Mesenchymal stem cell (in vitro differentiated cells and primary cell): ENCODE measurements at regions not wholly inside any gene's neighbourhood (a gene's known extent, or its start where the extent isn't known, plus 50 kb on each side); places are given as distances from the start of the nearest gene placed in this dataset.

Experiments
- DNase-seq: peaks from one replicate; pipeline ENCODE4 v3.0.0-alpha.2; 2013
- H2AFZ ChIP-seq: one replicate; pipeline ENCODE4 v1.6.1; 2013; ENCODE audit warnings: low read depth, mild to moderate bottlenecking, control low read depth, inconsistent platforms, low read length, moderate library complexity
- H2AK5ac ChIP-seq: 2 replicates; pipeline ENCODE4 v1.6.1; 2013; ENCODE audit warnings: low read length, moderate library complexity, mild to moderate bottlenecking, inconsistent platforms; ENCODE audit not compliant: severe bottlenecking
- H2BK120ac ChIP-seq: one replicate; pipeline ENCODE4 v1.6.1; 2013; ENCODE audit warnings: low read depth, mild to moderate bottlenecking, inconsistent platforms, low read length, moderate library complexity
- H2BK12ac ChIP-seq, 2 experiments: one replicate each; pipeline ENCODE4 v1.6.1; 2013; ENCODE audit warnings: inconsistent platforms in 2 of 2, low read length in 2 of 2, mild to moderate bottlenecking in 2 of 2, moderate library complexity in 2 of 2, control low read depth in 1 of 2
- H2BK15ac ChIP-seq: one replicate; pipeline ENCODE4 v1.6.1; 2013; ENCODE audit warnings: mild to moderate bottlenecking, low read depth, inconsistent platforms; ENCODE audit not compliant: poor library complexity, severe bottlenecking
- H2BK5ac ChIP-seq: 2 replicates; pipeline ENCODE4 v1.6.1; 2013; ENCODE audit warnings: low read depth, mild to moderate bottlenecking, low read length, control low read depth, inconsistent platforms; ENCODE audit not compliant: poor library complexity, severe bottlenecking
- H3K14ac ChIP-seq, 2 experiments: one replicate each; pipeline ENCODE4 v1.6.1; 2013; ENCODE audit warnings: inconsistent platforms in 2 of 2, low read length in 2 of 2, control low read depth in 1 of 2, mild to moderate bottlenecking in 1 of 2, moderate library complexity in 1 of 2
- H3K18ac ChIP-seq, 2 experiments: one replicate each; pipeline ENCODE4 v1.6.1; 2013; ENCODE audit warnings: inconsistent platforms in 2 of 2, low read length in 2 of 2, control low read depth in 1 of 2, low read depth in 1 of 2, mild to moderate bottlenecking in 1 of 2
- H3K23ac ChIP-seq, 2 experiments: one replicate each; pipeline ENCODE4 v1.6.1; 2013; ENCODE audit warnings: inconsistent platforms in 2 of 2, low read length in 2 of 2, mild to moderate bottlenecking in 2 of 2, moderate library complexity in 2 of 2, control low read depth in 1 of 2
- H3K27ac ChIP-seq: 2 replicates; pipeline ENCODE4 v1.5.1; 2013; ENCODE audit warnings: mild to moderate bottlenecking, moderate library complexity, low read length, control low read depth, inconsistent platforms; ENCODE audit not compliant: poor library complexity, severe bottlenecking
- H3K27me3 ChIP-seq, 2 experiments: 2 replicates each; pipeline versions ENCODE4 v1.6.1 to v1.7.0; 2013; ENCODE audit warnings: low read length in 2 of 2, mild to moderate bottlenecking in 2 of 2, moderate library complexity in 2 of 2, control low read depth in 1 of 2, inconsistent platforms in 1 of 2; ENCODE audit not compliant: control insufficient read depth in 1 of 2, insufficient read depth in 1 of 2
- H3K36me3 ChIP-seq, 2 experiments: 2 replicates each; pipeline versions ENCODE4 v1.6.1 to v1.7.0; 2013; ENCODE audit warnings: low read length in 2 of 2, control low read depth in 1 of 2, inconsistent platforms in 1 of 2, low read depth in 1 of 2, mild to moderate bottlenecking in 1 of 2; ENCODE audit not compliant: insufficient read depth in 2 of 2, control insufficient read depth in 1 of 2
- H3K4ac ChIP-seq, 2 experiments: one replicate each; pipeline ENCODE4 v1.6.1; 2013; ENCODE audit warnings: inconsistent platforms in 2 of 2, low read length in 2 of 2, mild to moderate bottlenecking in 2 of 2, moderate library complexity in 2 of 2, control low read depth in 1 of 2, low read depth in 1 of 2
- H3K4me1 ChIP-seq: 2 replicates; pipeline ENCODE4 v1.6.1; 2013; ENCODE audit warnings: low read depth, low read length, control low read depth; ENCODE audit not compliant: control insufficient read depth, insufficient read depth
- H3K4me2 ChIP-seq: 2 replicates; pipeline ENCODE4 v1.6.1; 2013; ENCODE audit warnings: low read length, mild to moderate bottlenecking, inconsistent platforms; ENCODE audit not compliant: poor library complexity, severe bottlenecking
- H3K4me3 ChIP-seq, 2 experiments: 2 replicates each; pipeline versions ENCODE4 v1.5.1 to v1.7.0; 2013; ENCODE audit warnings: low read length in 2 of 2, mild to moderate bottlenecking in 2 of 2, control low read depth in 1 of 2, low read depth in 1 of 2; ENCODE audit not compliant: insufficient read depth in 1 of 2
- H3K79me1 ChIP-seq: replicated peaks from 2 replicates; pipeline ENCODE4 v1.6.1; 2013; ENCODE audit warnings: mild to moderate bottlenecking, control low read depth, low read length, inconsistent platforms; ENCODE audit not compliant: poor library complexity, severe bottlenecking
- H3K9ac ChIP-seq: 2 replicates; pipeline ENCODE4 v1.7.0; 2013; ENCODE audit warnings: mild to moderate bottlenecking, low read length, moderate library complexity
- H3K9me3 ChIP-seq: 2 replicates; pipeline ENCODE4 v1.7.0; 2013; ENCODE audit warnings: mild to moderate bottlenecking, low read length; ENCODE audit not compliant: control insufficient read depth
- H4K8ac ChIP-seq: one replicate; pipeline ENCODE4 v1.6.1; 2013; ENCODE audit warnings: inconsistent platforms, mild to moderate bottlenecking, low read length, moderate library complexity
- H4K91ac ChIP-seq: one replicate; pipeline ENCODE4 v1.6.1; 2013; ENCODE audit warnings: mild to moderate bottlenecking, low read length, inconsistent platforms
- WGBS: methylation state at CpG from one replicate; pipeline ENCODE4 v1.1.7; 2013; ENCODE audit warnings: mixed read lengths; 5-methylcytosine and 5-hydroxymethylcytosine counted together

DNA sequence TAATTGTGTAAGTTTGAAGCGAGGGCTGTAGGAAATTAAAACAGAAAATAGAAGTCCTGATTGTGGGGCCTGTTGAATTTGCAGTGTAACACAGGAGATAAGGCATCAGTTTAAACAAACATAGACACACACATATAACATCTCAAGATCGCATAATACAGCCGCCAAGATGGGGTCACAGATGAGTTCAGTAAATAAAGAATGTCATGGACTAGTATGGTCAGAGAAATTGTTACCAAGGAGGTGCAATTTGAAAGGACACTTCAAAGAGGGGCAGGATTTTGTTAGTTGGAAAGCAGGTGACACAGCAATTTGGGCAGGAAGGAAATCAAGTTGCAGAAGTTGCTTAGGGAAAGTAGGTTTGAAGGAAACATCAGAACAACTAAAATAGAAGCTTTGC lies 450.0 kb downstream of the USP25 start:
- peak; percentile 10 for DNase-seq
- Histone ChIP-seq H3K9me3 (no peaks in the 10 kb centered on the region), H3K9ac (no peak overlapping the region), H2BK12ac (no peak overlapping the region), H3K4me1 (no peaks in the 10 kb centered on the region), H3K27ac (no peak overlapping the region), H3K79me1 (no peaks in the 10 kb centered on the region), H3K14ac (no peak overlapping the region), H2AK5ac (no peak overlapping the region), H3K4ac (no peak overlapping the region), H2BK120ac (no peak overlapping the region), H3K23ac (no peak overlapping the region), H4K91ac (no peak overlapping the region), H3K36me3 (no peaks in the 10 kb centered on the region), H2BK5ac (no peak overlapping the region), H2AFZ (no peak overlapping the region), H3K27me3 (no peaks in the 10 kb centered on the region), H4K8ac (no peak overlapping the region), H2BK15ac (no peak overlapping the region), H3K18ac (no peak overlapping the region), H3K4me3 (no peak overlapping the region), H3K4me2 (no peak overlapping the region)
- WGBS = 54% methylated on average over 2 of the region's 3 CpGs

DNA sequence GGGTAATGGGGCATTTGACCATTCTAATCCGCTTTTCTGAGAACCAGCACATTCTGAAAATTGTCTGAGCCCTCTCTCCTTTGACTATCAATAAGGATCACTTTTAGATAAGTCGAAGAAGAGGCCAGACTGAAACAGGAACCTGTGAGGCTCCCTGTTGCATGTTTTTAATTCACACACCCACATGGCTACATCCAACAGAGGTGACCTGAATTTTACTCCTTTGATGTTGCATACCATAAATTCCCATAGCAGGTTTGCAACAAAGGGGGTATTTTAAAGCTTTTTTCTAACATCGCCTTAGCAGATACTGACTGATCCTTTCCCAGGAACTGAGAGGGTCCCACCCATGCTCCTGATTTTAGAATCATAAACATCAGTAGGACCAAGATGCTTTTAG lies 450.8 kb downstream of the USP25 start:
- Histone ChIP-seq H2BK120ac (no peak overlapping the region), H2BK12ac (no peak overlapping the region), H4K8ac (no peak overlapping the region), H2BK5ac (no peak overlapping the region), H3K14ac (no peak overlapping the region), H3K23ac (no peak overlapping the region), H3K4me2 (no peak overlapping the region), H3K4me1 (no peaks in the 10 kb centered on the region), H3K18ac (no peak overlapping the region), H3K9ac (no peak overlapping the region), H2BK15ac (no peak overlapping the region), H2AK5ac (peak overlapping the region; percentile 62), H3K9me3 (no peaks in the 10 kb centered on the region), H3K27me3 (no peaks in the 10 kb centered on the region), H2AFZ (no peak overlapping the region), H3K79me1 (no peaks in the 10 kb centered on the region), H3K36me3 (no peaks in the 10 kb centered on the region), H3K4me3 (no peak overlapping the region), H3K27ac (no peak overlapping the region), H4K91ac (no peak overlapping the region), H3K4ac (no peak overlapping the region)
- 38% methylated on average over 2 of the region's 3 CpGs for WGBS
- DNase-seq = no peak

DNA sequence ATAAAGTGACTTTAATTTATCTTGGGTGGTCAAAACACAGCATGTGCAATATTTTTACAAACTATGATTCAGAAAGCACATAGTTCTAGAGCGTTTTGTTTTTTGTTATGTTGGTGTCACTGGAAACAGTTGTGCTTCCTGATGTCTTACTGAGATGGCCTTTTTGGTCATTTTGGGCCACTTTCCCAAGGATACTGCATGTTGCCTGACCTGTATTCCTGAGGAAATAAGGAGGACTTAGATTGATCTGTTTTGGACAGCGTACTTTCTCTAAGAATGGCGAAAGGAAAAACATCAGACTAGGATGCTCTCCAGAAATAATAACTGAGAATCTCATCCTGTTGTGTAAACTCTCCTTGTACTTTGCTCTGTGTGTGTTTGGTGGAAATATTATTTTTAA lies 451.2 kb downstream of the USP25 start:
- Histone ChIP-seq H3K36me3 (no peaks in the 10 kb centered on the region), H2AFZ (no peak overlapping the region), H3K18ac (no peak overlapping the region), H3K4me3 (no peak overlapping the region), H3K79me1 (no peaks in the 10 kb centered on the region), H3K9me3 (no peaks in the 10 kb centered on the region), H3K27ac (no peak overlapping the region), H3K4ac (no peak overlapping the region), H3K4me2 (no peak overlapping the region), H2BK12ac (no peak overlapping the region), H2BK5ac (no peak overlapping the region), H3K23ac (no peak overlapping the region), H4K91ac (no peak overlapping the region), H3K27me3 (no peaks in the 10 kb centered on the region), H3K4me1 (no peaks in the 10 kb centered on the region), H3K14ac (no peak overlapping the region), H4K8ac (no peak overlapping the region), H3K9ac (no peak overlapping the region), H2BK120ac (no peak overlapping the region), H2AK5ac (no peak overlapping the region), H2BK15ac (no peak overlapping the region)
- DNase-seq = no peak
- 90% methylated on average over 1 of the region's 3 CpGs for WGBS

DNA sequence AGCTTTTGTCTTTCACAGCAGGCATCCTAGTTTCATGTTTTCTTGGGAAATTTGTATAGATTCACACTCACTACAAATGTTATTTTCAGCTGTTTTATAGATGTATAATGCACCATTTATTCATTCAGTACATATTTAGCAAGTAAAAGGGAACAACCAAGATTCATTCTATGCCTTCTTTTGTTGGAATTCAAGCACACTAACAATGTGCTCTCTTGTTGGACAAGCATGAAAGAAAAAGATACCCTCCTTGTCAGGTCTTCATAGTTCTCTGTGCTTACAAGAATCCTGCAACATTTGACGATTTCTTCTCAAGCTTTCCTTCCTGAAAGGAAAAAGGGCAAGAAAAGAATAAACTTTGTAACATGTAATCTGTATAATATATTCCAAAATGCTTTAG lies 456.0 kb downstream of the USP25 start:
- Histone ChIP-seq H2BK120ac (no peak overlapping the region), H2AK5ac (no peak overlapping the region), H2BK15ac (no peak overlapping the region), H3K36me3 (no peaks in the 10 kb centered on the region), H2BK5ac (no peak overlapping the region), H3K27ac (no peak overlapping the region), H3K23ac (no peak overlapping the region), H2BK12ac (no peak overlapping the region), H3K9ac (no peak overlapping the region), H3K14ac (no peak overlapping the region), H4K8ac (no peak overlapping the region), H4K91ac (no peak overlapping the region), H3K4me1 (no peaks in the 10 kb centered on the region), H3K4me3 (no peak overlapping the region), H3K4me2 (no peak overlapping the region), H3K9me3 (no peaks in the 10 kb centered on the region), H3K18ac (no peak overlapping the region), H3K79me1 (no peaks in the 10 kb centered on the region), H3K4ac (no peak overlapping the region), H3K27me3 (no peaks in the 10 kb centered on the region), H2AFZ (no peak overlapping the region)
- DNase-seq = no peak
- WGBS = no CpG with 5 or more reads among the region's 1 CpG
